GM20431 (cell line): ENCODE measurements at regions not wholly inside any gene's neighbourhood (a gene's known extent, or its start where the extent isn't known, plus 50 kb on each side); places are given as distances from the start of the nearest gene placed in this dataset.
"Not testable (repeated sequence)": the region's sequence is repeated elsewhere in the genome, so short reads cannot be mapped to it uniquely, and the experiment has no call there.

ENCODE experiments used
- in situ Hi-C: fragments of 300-500 bp; cut with MseI, MboI; formaldehyde crosslinking; loops from one replicate; pipeline ENCODE4 v1.15.0; 2020; ENCODE audit warnings: low sequenced_read_pairs; ENCODE audit not compliant: unreplicated experiment

- in situ Hi-C loops = no loop called here
Observed at GRCh38 chr6:1016329-1017302, 295.3 kb upstream of the FOXQ1 start.

GRCh38 chr6:1015825-1016224, 296.1 kb upstream of the FOXQ1 start:
- in situ Hi-C loops = no loop called here

GRCh38 chr6:1014431-1014807, 297.5 kb upstream of the FOXQ1 start:
- in situ Hi-C loops = no loop called here

- in situ Hi-C loops = no loop called here
Observed at GRCh38 chr6:1013656-1014430, 298.1 kb upstream of the FOXQ1 start.

GRCh38 chr6:1009103-1009502, 302.8 kb upstream of the FOXQ1 start:
- in situ Hi-C loops = no loop called here

- in situ Hi-C loops = no loop called here
Observed at GRCh38 chr6:1007159-1007558, 304.7 kb upstream of the FOXQ1 start.

GRCh38 chr6:1004885-1005630, 306.8 kb upstream of the FOXQ1 start:
- in situ Hi-C loops = no loop called here

- in situ Hi-C loops = no loop called here
Observed at GRCh38 chr6:1003394-1004160, 308.3 kb upstream of the FOXQ1 start.

- in situ Hi-C loops = no loop called here
Observed at GRCh38 chr6:1002989-1003388, 308.9 kb upstream of the FOXQ1 start.

GRCh38 chr6:1001655-1002349, 308.9 kb upstream of the EXOC2 start:
- in situ Hi-C loops = no loop called here

GRCh38 chr6:999552-999951, 306.6 kb upstream of the EXOC2 start:
- in situ Hi-C loops = no loop called here

- in situ Hi-C loops = no loop called here
Observed at GRCh38 chr6:998551-998950, 305.6 kb upstream of the EXOC2 start.

- in situ Hi-C loops = no loop called here
Observed at GRCh38 chr6:996271-996852, 303.4 kb upstream of the EXOC2 start.

GRCh38 chr6:991192-991591, 298.3 kb upstream of the EXOC2 start:
- in situ Hi-C loops = no loop called here

- in situ Hi-C loops = no loop called here
Observed at GRCh38 chr6:984031-984430, 291.1 kb upstream of the EXOC2 start.

GRCh38 chr6:978937-979685, 286.2 kb upstream of the EXOC2 start:
- in situ Hi-C loops = no loop called here

GRCh38 chr6:977226-977625, 284.3 kb upstream of the EXOC2 start:
- in situ Hi-C loops = not testable (repeated sequence)

- in situ Hi-C loops = no loop called here
Observed at GRCh38 chr6:971981-972640, 279.2 kb upstream of the EXOC2 start.
